MCF 10A (cell line): ENCODE measurements at regions not wholly inside any gene's neighbourhood (a gene's known extent, or its start where the extent isn't known, plus 50 kb on each side); places are given as distances from the start of the nearest gene placed in this dataset.

Source experiments
- BruUV-seq: library from RNA; stranded (reverse); fragments of 400-500 nt; replicated peaks from 2 replicates; lab custom pipeline; 2021; lab: Mats Ljungman, UMichigan
- CTCF ChIA-PET: fragments of 300-600 bp; sonication (Branson Sonifier 250); formaldehyde crosslinking; extraction: SDS; loops from one replicate; lab custom pipeline; 2021; ENCODE audit warnings: antibody characterized with exemption, inconsistent platforms; lab: Yijun Ruan, JAX
- POLR2A ChIA-PET: fragments of 300-600, 350-650 bp; sonication (Branson Sonifier 250); formaldehyde crosslinking; extraction: SDS; loops from one replicate; lab custom pipeline; 2020; ENCODE audit warnings: antibody characterized with exemption, inconsistent platforms; lab: Yijun Ruan, JAX
- DNase-seq: peaks from one replicate; pipeline ENCODE4 v3.0.0-alpha.2; 2018; ENCODE audit not compliant: unreplicated experiment
- H3K27ac Mint-ChIP-seq: one replicate; pipeline ENCODE4 v1.8.0; 2022; ENCODE audit warnings: mild to moderate bottlenecking, low read depth, mixed read lengths; ENCODE audit not compliant: unreplicated experiment
- H3K27me3 Mint-ChIP-seq: one replicate; pipeline ENCODE4 v1.8.0; 2022; ENCODE audit warnings: mixed read lengths; ENCODE audit not compliant: insufficient read depth, unreplicated experiment
- H3K36me3 Mint-ChIP-seq: one replicate; pipeline ENCODE4 v1.8.0; 2022; ENCODE audit warnings: mild to moderate bottlenecking, moderate library complexity, mixed read lengths; ENCODE audit not compliant: insufficient read depth, unreplicated experiment
- H3K4me1 Mint-ChIP-seq: one replicate; pipeline ENCODE4 v1.8.0; 2022; ENCODE audit warnings: mixed read lengths; ENCODE audit not compliant: insufficient read depth, unreplicated experiment
- H3K4me3 Mint-ChIP-seq: one replicate; pipeline ENCODE4 v1.8.0; 2022; ENCODE audit warnings: mild to moderate bottlenecking, moderate library complexity, mixed read lengths; ENCODE audit not compliant: unreplicated experiment
- H3K9me3 Mint-ChIP-seq: one replicate; pipeline ENCODE4 v1.8.0; 2022; ENCODE audit warnings: mixed read lengths; ENCODE audit not compliant: unreplicated experiment
- CTCF ChIP-seq: fragments of 200-600 bp; IDR thresholded peaks from one replicate; pipeline ENCODE4 v1.8.0; 2022; ENCODE audit warnings: antibody characterized with exemption, mild to moderate bottlenecking; ENCODE audit not compliant: unreplicated experiment
- intact Hi-C: fragments of 100-400 bp; cut with micrococcal nuclease; formaldehyde crosslinking; loops from 2 replicates; pipeline ENCODE4 v1.14.1; 2022

- Mint-ChIP-seq H3K4me3 (no peak overlapping the region), H3K36me3 (no peaks in the 10 kb centered on the region), H3K9me3 (peaks cover 17% of the 10 kb centered on the region), H3K27ac (no peak overlapping the region), H3K4me1 (peaks cover 22% of the 10 kb centered on the region), H3K27me3 (no peaks in the 10 kb centered on the region)
- POLR2A ChIA-PET = interaction anchor here (0.6 kb wide), 1 partner anchor 1000 kb away, joined by 3 read pairs; no protein-coding TSS in a partner anchor
- no peak for TF ChIP-seq CTCF
- BruUV-seq = no TSS peak
- intact Hi-C loops = no loop called here
- CTCF ChIA-PET = interaction anchor here (0.6 kb wide), 1 partner anchor 314 kb away, joined by 3 read pairs; no protein-coding TSS in a partner anchor
- no peak for DNase-seq
Measured at GRCh38 chr4:56739066-56739777, 58.1 kb upstream of the HOPX start.

- POLR2A ChIA-PET = interaction anchor here (0.7 to 1.3 kb wide), 4 partner anchors 8 to 20 kb away, joined by 3 to 8 read pairs (median 5); no protein-coding TSS in a partner anchor
- no peak for TF ChIP-seq CTCF
- no peaks in the 10 kb centered on the region for H3K36me3 Mint-ChIP-seq
Measured at GRCh38 chr4:56737666-56738065, 56.6 kb upstream of the HOPX start.

GRCh38 chr4:56733352-56733751 is 52.3 kb upstream of the HOPX start:
- ChIA-PET POLR2A (interaction anchor here (0.6 kb wide), 1 partner anchor 10 kb away, joined by 4 read pairs; no protein-coding TSS in a partner anchor), CTCF (no interaction called here)
- Mint-ChIP-seq H3K36me3 (no peaks in the 10 kb centered on the region), H3K27me3 (no peaks in the 10 kb centered on the region), H3K27ac (no peak overlapping the region), H3K4me3 (no peak overlapping the region), H3K4me1 (peaks cover 28% of the 10 kb centered on the region), H3K9me3 (peaks cover 12% of the 10 kb centered on the region)
- intact Hi-C loops = no loop called here
- BruUV-seq = no TSS peak
- DNase-seq = no peak
- no peak for TF ChIP-seq CTCF

More at GRCh38 chr4:56737666-56738065, 56.6 kb upstream of the HOPX start:
- Mint-ChIP-seq H3K27ac (peak overlapping the region; percentile 53), H3K4me3 (no peak overlapping the region), H3K4me1 (peaks cover 23% of the 10 kb centered on the region), H3K9me3 (peaks cover 17% of the 10 kb centered on the region), H3K27me3 (no peaks in the 10 kb centered on the region)
- CTCF ChIA-PET = interaction anchor here (0.6 kb wide), 1 partner anchor 65 kb away, joined by 3 read pairs; no protein-coding TSS in a partner anchor
- DNase-seq = peak; percentile 32
- intact Hi-C loops = no loop called here
- BruUV-seq = no TSS peak

- Mint-ChIP-seq H3K4me3 (no peak overlapping the region), H3K27ac (peak overlapping the region; percentile 17), H3K27me3 (no peaks in the 10 kb centered on the region), H3K9me3 (peaks cover 7% of the 10 kb centered on the region), H3K36me3 (no peaks in the 10 kb centered on the region), H3K4me1 (peaks cover 27% of the 10 kb centered on the region)
- no TSS peak for BruUV-seq
- ChIA-PET CTCF (interaction anchor here (0.5 to 0.7 kb wide), 2 partner anchors 18 to 107 kb away, joined by 3 read pairs; no protein-coding TSS in a partner anchor), POLR2A (no interaction called here)
- TF ChIP-seq CTCF = no peak
- intact Hi-C loops = no loop called here
- DNase-seq = no peak
Measured at GRCh38 chr4:56732301-56732700, 51.2 kb upstream of the HOPX start.
